Prostate gland (tissue), 2 donors: ENCODE measurements at regions not wholly inside any gene's neighbourhood (a gene's known extent, or its start where the extent isn't known, plus 50 kb on each side); places are given as distances from the start of the nearest gene placed in this dataset.

Source experiments
- DNase-seq: peaks from one replicate; pipeline ENCODE4 v3.0.0-alpha.2; 2019; ENCODE audit warnings: low spot score
- H3K27ac ChIP-seq, 2 donors: fragments of 200-600 bp; sonication (generic); 2 replicates each; pipeline ENCODE4 v1.5.1; 2017 to 2019
- H3K27me3 ChIP-seq: fragments of 200-600 bp; sonication (generic); replicated peaks from 2 replicates; pipeline ENCODE4 v1.5.1; 2019; ENCODE audit not compliant: insufficient read depth
- H3K36me3 ChIP-seq, 2 donors: fragments of 200-600 bp; sonication (generic); 1 replicate in 1 of 2; 2 replicates in 1 of 2; pipeline versions ENCODE4 v1.5.1 to v1.8.1; 2017 to 2019
- H3K4me1 ChIP-seq: fragments of 200-600 bp; sonication (generic); replicated peaks from 2 replicates; pipeline ENCODE4 v1.5.1; 2019
- H3K4me3 ChIP-seq, 2 donors: fragments of 200-600 bp; sonication (generic); 2 replicates each; pipeline ENCODE4 v1.5.1; 2017 to 2019
- H3K9me3 ChIP-seq: fragments of 200-600 bp; sonication (generic); 2 replicates; pipeline ENCODE4 v1.5.1; 2017
- POLR2A ChIP-seq: fragments of 450-650 bp; IDR thresholded peaks from one replicate; pipeline ENCODE4 v1.6.1; 2016; ENCODE audit warnings: antibody characterized with exemption, mild to moderate bottlenecking
- POLR2AphosphoS5 ChIP-seq: sonication (generic); formaldehyde crosslinking; IDR thresholded peaks from one replicate; pipeline ENCODE4 v1.6.1; 2017; ENCODE audit warnings: antibody characterized with exemption
- WGBS: methylation state at CpG from one replicate; pipeline ENCODE4 v1.1.5; 2018; 5-methylcytosine and 5-hydroxymethylcytosine counted together
- intact Hi-C: fragments of 100-400 bp; cut with DNase I; formaldehyde crosslinking; loops from one replicate; pipeline ENCODE4 v1.14.2; 2022
- TF ChIP-seq, protein P1 (sequence below), 4 experiments: fragments of 200-600 bp in 2 of 4; fragments of 450-650 bp in 2 of 4; sonication (generic) in 2 of 4; IDR thresholded peaks; 1 replicate in 3 of 4; 2 replicates in 1 of 4; pipeline ENCODE4 v1.5.1; 2016 to 2019; ENCODE audit warnings: antibody characterized with exemption in 4 of 4, mild to moderate bottlenecking in 2 of 4, moderate library complexity in 2 of 4

DNA sequence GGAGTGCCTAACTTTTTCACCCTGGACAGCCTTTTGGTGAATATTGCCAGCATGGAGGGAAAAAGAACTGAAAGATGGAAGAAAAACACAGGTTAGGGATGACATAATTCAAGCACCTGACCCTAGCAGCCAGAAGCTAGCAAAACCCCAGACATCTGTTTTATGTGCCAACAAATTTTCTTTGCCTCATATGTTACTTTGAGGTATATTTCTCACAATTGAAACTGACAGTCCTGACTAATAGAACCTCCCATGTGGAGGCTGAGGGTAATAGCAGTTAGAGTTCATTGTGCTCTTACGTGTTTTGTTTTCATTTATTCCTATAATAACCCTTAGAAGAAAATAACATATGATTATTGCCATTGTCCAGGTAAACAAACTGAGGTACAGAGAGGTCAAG is 71.5 kb upstream of the SLC25A26 start:
- intact Hi-C loops: no loop called here
- Histone ChIP-seq H3K9me3 (no peaks in the 10 kb centered on the region), H3K36me3 (no peaks in the 10 kb centered on the region), H3K4me3 (no peak overlapping the region), H3K4me1 (no peaks in the 10 kb centered on the region), H3K27me3 (no peaks in the 10 kb centered on the region), H3K27ac (no peak overlapping the region)
- no peak for DNase-seq
- 87% methylated on average over 1 of the region's 1 CpG for WGBS
- no peak for TF ChIP-seq POLR2A
- TF ChIP-seq POLR2AphosphoS5: no peak
- TF ChIP-seq, protein P1, sequence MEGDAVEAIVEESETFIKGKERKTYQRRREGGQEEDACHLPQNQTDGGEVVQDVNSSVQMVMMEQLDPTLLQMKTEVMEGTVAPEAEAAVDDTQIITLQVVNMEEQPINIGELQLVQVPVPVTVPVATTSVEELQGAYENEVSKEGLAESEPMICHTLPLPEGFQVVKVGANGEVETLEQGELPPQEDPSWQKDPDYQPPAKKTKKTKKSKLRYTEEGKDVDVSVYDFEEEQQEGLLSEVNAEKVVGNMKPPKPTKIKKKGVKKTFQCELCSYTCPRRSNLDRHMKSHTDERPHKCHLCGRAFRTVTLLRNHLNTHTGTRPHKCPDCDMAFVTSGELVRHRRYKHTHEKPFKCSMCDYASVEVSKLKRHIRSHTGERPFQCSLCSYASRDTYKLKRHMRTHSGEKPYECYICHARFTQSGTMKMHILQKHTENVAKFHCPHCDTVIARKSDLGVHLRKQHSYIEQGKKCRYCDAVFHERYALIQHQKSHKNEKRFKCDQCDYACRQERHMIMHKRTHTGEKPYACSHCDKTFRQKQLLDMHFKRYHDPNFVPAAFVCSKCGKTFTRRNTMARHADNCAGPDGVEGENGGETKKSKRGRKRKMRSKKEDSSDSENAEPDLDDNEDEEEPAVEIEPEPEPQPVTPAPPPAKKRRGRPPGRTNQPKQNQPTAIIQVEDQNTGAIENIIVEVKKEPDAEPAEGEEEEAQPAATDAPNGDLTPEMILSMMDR (IDR thresholded peaks at IDR 0.05): no peak

DNA sequence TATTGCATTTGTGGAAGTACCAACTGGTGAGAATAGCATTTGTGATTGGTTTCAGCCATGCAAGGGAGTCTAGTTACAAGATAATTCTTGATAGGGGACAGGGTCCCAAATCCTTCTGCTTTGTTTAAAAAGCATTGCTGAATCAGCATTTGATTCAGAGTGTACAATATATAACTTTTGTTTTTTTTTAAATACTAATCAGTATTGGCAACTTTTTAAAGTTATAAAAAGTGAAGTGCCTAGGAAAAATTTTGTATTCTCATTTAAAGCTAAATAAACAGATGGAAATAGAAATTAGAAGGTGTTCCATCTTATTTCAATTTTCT is 75.4 kb upstream of the SLC25A26 start:
- Histone ChIP-seq H3K27ac (no peak overlapping the region), H3K4me1 (no peaks in the 10 kb centered on the region), H3K4me3 (no peak overlapping the region), H3K27me3 (no peaks in the 10 kb centered on the region), H3K9me3 (no peaks in the 10 kb centered on the region), H3K36me3 (no peaks in the 10 kb centered on the region)
- no peak for DNase-seq
- TF ChIP-seq POLR2A: no peak
- TF ChIP-seq, protein P1 (IDR thresholded peaks at IDR 0.05): no peak
- intact Hi-C loops: no loop called here

DNA sequence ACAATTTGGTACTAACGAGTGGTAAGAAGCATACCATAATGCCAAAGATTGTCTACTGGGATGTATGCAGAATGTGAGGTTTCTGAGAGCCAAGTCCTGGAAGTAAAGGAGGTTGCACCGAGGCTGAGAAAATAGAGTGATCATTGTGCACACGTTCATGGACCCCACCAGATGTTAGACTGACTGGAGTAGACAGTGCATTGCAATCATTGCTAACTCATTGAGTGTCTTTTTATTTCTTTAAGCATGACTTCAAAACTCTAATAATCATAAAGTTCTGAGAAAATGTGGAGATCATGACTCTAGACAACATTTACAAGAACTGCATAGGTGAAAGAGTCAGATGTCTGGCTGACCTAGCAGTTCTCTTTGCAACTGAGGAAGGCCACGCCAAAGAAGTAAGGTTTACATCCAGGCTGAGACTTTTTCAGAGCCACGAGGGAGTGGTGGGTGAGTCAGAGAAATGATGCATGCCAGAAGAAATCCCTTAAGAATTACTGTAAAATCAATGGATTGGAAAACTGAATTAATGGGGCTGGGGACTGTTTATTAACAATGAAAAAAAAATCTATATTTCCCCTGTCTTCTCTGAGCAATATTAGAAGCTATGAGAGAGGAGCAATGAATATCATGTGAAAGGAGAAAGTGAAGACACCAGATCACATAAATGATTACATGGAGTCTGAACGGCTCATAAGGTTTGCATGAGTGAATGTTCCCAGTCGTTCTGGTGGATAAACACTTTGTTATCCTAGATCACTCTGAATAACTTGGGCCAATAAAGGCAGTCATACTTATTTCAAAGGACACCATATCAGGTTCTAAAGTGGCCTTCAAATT is 76.0 kb upstream of the SLC25A26 start:
- Histone ChIP-seq H3K36me3 (no peaks in the 10 kb centered on the region), H3K27ac (no peak overlapping the region), H3K27me3 (no peaks in the 10 kb centered on the region), H3K4me1 (no peaks in the 10 kb centered on the region), H3K9me3 (no peaks in the 10 kb centered on the region), H3K4me3 (no peak overlapping the region)
- WGBS: 71% methylated on average over 7 of the region's 7 CpGs
- TF ChIP-seq POLR2A (no peak), POLR2AphosphoS5 (no peak)
- intact Hi-C loops: no loop called here
- no peak for DNase-seq

DNA sequence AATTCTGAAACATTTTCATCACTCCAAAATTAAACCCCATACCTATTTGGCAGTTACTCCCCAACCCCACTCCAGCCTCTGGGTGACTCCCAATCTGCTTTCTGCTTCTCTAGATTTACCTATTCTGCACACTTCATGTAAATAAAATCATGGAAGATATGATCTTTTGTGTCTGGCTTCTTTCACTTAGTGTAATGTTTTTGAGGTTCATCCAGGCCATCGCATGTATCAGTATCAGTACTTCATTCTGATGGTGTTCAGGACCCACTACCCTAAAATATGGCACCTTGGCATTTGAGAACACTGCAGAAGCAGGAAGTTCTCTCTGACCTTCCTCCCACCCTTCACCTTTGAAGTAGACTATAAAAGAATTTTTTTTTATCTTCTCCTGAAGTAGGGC is 78.7 kb upstream of the SLC25A26 start:
- DNase-seq: no peak
- TF ChIP-seq, protein P1 (IDR thresholded peaks at IDR 0.05): no peak
- no peak for TF ChIP-seq POLR2A
- H3K4me1 ChIP-seq: no peaks in the 10 kb centered on the region
- no peaks in the 10 kb centered on the region for H3K9me3 ChIP-seq
- 90% methylated on average over 1 of the region's 1 CpG for WGBS
- H3K27ac ChIP-seq: no peak overlapping the region
- H3K27me3 ChIP-seq: no peaks in the 10 kb centered on the region
- no peaks in the 10 kb centered on the region for H3K36me3 ChIP-seq
- intact Hi-C loops: no loop called here
- no peak overlapping the region for H3K4me3 ChIP-seq

DNA sequence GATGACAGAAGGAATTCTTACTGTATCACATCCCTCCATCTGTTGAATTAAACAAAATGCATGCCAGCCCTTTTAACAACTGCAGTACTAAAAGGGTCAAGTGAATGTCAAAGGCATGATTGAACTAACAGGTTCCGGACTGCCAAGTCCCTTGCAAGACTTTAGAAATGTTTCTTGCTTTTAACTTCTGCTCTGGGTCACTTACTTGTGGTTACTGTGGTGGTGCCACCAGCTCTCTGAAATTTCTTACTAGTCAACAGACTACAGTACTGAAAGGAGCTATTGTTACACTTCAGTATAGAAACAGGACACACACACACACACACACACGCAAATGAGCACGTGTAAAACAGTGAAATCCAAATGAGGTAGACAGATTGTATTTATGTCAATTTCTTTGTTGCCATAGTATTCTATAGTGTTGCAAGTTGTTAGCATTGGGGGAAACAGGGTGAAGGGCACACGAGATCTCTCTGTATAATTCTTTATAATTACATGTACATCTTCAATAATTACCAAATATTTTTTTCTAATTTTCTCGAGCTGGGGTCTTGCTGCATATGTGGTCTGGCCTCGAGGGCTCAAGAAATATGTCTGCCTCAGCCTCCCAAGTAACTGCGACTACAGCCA is 79.9 kb upstream of the SLC25A26 start:
- Histone ChIP-seq H3K9me3 (no peaks in the 10 kb centered on the region), H3K27ac (no peak overlapping the region), H3K4me1 (no peaks in the 10 kb centered on the region), H3K4me3 (no peak overlapping the region), H3K27me3 (no peaks in the 10 kb centered on the region), H3K36me3 (no peaks in the 10 kb centered on the region)
- no peak for DNase-seq
- 74% methylated on average over 7 of the region's 7 CpGs for WGBS
- intact Hi-C loops: no loop called here
- TF ChIP-seq POLR2A (no peak), POLR2AphosphoS5 (no peak)
- TF ChIP-seq, protein P1 (IDR thresholded peaks at IDR 0.05): no peak
